Vagina (tissue), 2 donors: ENCODE measurements at regions not wholly inside any gene's neighbourhood (a gene's known extent, or its start where the extent isn't known, plus 50 kb on each side); places are given as distances from the start of the nearest gene placed in this dataset.

Experiments
- DNase-seq, 2 donors: peaks; one replicate each; pipeline ENCODE4 v3.0.0-alpha.2; 2017; ENCODE audit errors: extremely low spot score in 2 of 2
- H3K27ac ChIP-seq: fragments of 200-600 bp; sonication (generic); one replicate; pipeline ENCODE4 v1.5.1; 2019
- H3K27me3 ChIP-seq: fragments of 200-600 bp; sonication (generic); one replicate; pipeline ENCODE4 v1.5.1; 2019
- H3K36me3 ChIP-seq, 2 donors: fragments of 200-600 bp; sonication (generic); one replicate each; pipeline ENCODE4 v1.5.1; 2017 to 2019
- H3K4me1 ChIP-seq: fragments of 200-600 bp; sonication (generic); one replicate; pipeline ENCODE4 v1.5.1; 2019
- H3K4me3 ChIP-seq, 2 donors: fragments of 200-600 bp; sonication (generic); 1 replicate in 1 of 2; 2 replicates in 1 of 2; pipeline ENCODE4 v1.5.1; 2016 to 2019
- H3K9me3 ChIP-seq: fragments of 200-600 bp; sonication (generic); one replicate; pipeline ENCODE4 v1.5.1; 2019
- POLR2A ChIP-seq, 2 donors: fragments of 450-650 bp; IDR thresholded peaks; one replicate each; pipeline ENCODE4 v1.6.1; 2017; ENCODE audit warnings: antibody characterized with exemption in 2 of 2, mild to moderate bottlenecking in 2 of 2, moderate library complexity in 2 of 2
- POLR2AphosphoS5 ChIP-seq, 2 donors: sonication (generic); formaldehyde crosslinking; IDR thresholded peaks; one replicate each; pipeline ENCODE4 v1.9.0; 2017; ENCODE audit warnings: antibody characterized with exemption in 2 of 2, mild to moderate bottlenecking in 2 of 2, low read depth in 1 of 2; ENCODE audit not compliant: insufficient read depth in 1 of 2
- intact Hi-C: fragments of 100-400 bp; cut with DNase I; formaldehyde crosslinking; loops from one replicate; pipeline ENCODE4 v1.15.1; 2023
- TF ChIP-seq, protein P1 (sequence below), 3 experiments: fragments of 450-650 bp in 2 of 3; fragments of 200-600 bp in 1 of 3; sonication (generic) in 1 of 3; IDR thresholded peaks; one replicate each; pipeline ENCODE4 v1.5.1; 2017 to 2019; ENCODE audit warnings: antibody characterized with exemption in 3 of 3, mild to moderate bottlenecking in 2 of 3, moderate library complexity in 2 of 3

DNA sequence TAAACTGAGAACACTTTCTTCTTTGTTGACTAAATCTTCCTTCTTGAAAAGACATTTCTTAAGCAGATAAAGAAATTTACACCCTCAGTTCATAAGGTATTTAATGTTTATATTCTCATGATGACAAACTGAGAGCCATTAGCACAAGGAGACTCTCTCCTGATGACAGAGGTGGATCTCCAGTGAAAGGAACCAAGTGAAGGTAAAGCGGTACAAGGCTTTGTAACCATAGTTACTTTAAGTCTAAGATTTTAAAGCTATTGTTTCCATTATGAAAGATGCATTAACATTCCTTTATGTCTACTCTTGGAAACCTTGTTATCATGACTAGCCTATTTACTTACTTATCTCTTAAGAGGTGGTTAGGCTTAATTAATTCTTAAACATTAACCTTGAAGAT lies 737.1 kb downstream of the MECOM start:
- intact Hi-C loops = no loop called here
- H3K36me3 ChIP-seq = no peaks in the 10 kb centered on the region
- TF ChIP-seq POLR2A (IDR thresholded peaks at IDR 0.05) = no peak
- no peak for TF ChIP-seq POLR2AphosphoS5 (IDR thresholded peaks at IDR 0.05; ENCODE audit: insufficient read depth in 1 of 2, low read depth in 1 of 2)
- TF ChIP-seq, protein P1, sequence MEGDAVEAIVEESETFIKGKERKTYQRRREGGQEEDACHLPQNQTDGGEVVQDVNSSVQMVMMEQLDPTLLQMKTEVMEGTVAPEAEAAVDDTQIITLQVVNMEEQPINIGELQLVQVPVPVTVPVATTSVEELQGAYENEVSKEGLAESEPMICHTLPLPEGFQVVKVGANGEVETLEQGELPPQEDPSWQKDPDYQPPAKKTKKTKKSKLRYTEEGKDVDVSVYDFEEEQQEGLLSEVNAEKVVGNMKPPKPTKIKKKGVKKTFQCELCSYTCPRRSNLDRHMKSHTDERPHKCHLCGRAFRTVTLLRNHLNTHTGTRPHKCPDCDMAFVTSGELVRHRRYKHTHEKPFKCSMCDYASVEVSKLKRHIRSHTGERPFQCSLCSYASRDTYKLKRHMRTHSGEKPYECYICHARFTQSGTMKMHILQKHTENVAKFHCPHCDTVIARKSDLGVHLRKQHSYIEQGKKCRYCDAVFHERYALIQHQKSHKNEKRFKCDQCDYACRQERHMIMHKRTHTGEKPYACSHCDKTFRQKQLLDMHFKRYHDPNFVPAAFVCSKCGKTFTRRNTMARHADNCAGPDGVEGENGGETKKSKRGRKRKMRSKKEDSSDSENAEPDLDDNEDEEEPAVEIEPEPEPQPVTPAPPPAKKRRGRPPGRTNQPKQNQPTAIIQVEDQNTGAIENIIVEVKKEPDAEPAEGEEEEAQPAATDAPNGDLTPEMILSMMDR (IDR thresholded peaks at IDR 0.05) = no peak
- H3K27me3 ChIP-seq = no peaks in the 10 kb centered on the region
- no peaks in the 10 kb centered on the region for H3K4me1 ChIP-seq
- H3K27ac ChIP-seq = no peak overlapping the region
- DNase-seq = no peak
- no peak overlapping the region for H3K4me3 ChIP-seq
- no peaks in the 10 kb centered on the region for H3K9me3 ChIP-seq

DNA sequence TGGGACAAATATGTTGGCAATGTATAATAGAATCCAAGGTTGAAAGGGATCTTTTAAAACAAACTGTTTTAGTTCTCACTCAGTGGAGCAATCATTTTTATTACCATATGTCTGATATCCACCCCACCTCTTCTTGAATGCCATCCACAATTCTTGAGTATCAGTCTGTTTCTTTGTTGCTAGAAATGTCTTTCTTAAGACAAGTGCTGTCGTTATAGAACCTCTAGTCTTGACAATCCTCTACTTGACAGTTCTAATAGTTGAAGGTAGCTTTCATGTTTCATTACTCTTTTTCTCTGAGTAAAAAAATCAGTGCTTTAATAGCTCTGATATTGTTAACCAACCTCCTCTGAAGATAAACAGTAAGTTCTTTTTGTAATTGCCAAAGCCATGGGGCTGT lies 737.9 kb downstream of the MECOM start:
- H3K4me3 ChIP-seq = no peak overlapping the region
- no peaks in the 10 kb centered on the region for H3K4me1 ChIP-seq
- H3K27me3 ChIP-seq = no peaks in the 10 kb centered on the region
- TF ChIP-seq POLR2AphosphoS5 (IDR thresholded peaks at IDR 0.05; ENCODE audit: insufficient read depth in 1 of 2, low read depth in 1 of 2) = no peak
- no peak for TF ChIP-seq POLR2A (IDR thresholded peaks at IDR 0.05)
- TF ChIP-seq, protein P1 (IDR thresholded peaks at IDR 0.05) = no peak
- H3K27ac ChIP-seq = no peak overlapping the region
- DNase-seq = no peak
- no peaks in the 10 kb centered on the region for H3K9me3 ChIP-seq
- H3K36me3 ChIP-seq = no peaks in the 10 kb centered on the region
- intact Hi-C loops = no loop called here

DNA sequence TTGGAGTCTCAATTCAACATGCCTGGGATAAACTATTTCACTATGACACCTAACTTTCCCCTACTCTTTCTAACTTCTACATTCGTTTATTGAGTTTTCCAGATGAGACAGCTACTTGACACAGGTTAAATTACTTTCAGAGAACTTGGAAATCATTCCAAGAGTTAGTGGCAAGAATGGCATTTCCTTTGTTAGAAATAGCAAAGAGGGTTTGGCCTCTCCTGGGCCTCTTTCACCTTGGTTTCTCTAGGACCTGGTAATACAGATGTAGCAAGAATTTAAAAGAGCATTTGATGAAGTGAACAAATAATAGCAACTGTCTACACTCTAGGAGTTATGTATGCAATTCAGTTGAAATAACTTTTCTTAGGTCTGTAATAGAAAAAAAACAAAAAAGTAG lies 748.9 kb downstream of the MECOM start:
- TF ChIP-seq POLR2AphosphoS5 (IDR thresholded peaks at IDR 0.05; ENCODE audit: insufficient read depth in 1 of 2, low read depth in 1 of 2) (no peak), POLR2A (IDR thresholded peaks at IDR 0.05) (no peak)
- TF ChIP-seq, protein P1 (IDR thresholded peaks at IDR 0.05) = no peak
- Histone ChIP-seq H3K27me3 (no peaks in the 10 kb centered on the region), H3K4me1 (no peaks in the 10 kb centered on the region), H3K9me3 (no peaks in the 10 kb centered on the region), H3K27ac (no peak overlapping the region), H3K36me3 (no peaks in the 10 kb centered on the region), H3K4me3 (no peak overlapping the region)
- intact Hi-C loops = no loop called here
- no peak for DNase-seq

GRCh38 chr3:168909260-168909659 lies 754.3 kb downstream of the MECOM start:
- TF ChIP-seq POLR2AphosphoS5 (IDR thresholded peaks at IDR 0.05; ENCODE audit: insufficient read depth in 1 of 2, low read depth in 1 of 2) (no peak), POLR2A (IDR thresholded peaks at IDR 0.05) (no peak)
- TF ChIP-seq, protein P1 (IDR thresholded peaks at IDR 0.05) = no peak
- Histone ChIP-seq H3K36me3 (no peaks in the 10 kb centered on the region), H3K27ac (no peak overlapping the region), H3K4me3 (no peak overlapping the region), H3K27me3 (no peaks in the 10 kb centered on the region), H3K4me1 (no peaks in the 10 kb centered on the region), H3K9me3 (no peaks in the 10 kb centered on the region)
- intact Hi-C loops = no loop called here
- DNase-seq = no peak

- no peaks in the 10 kb centered on the region for H3K4me1 ChIP-seq
- DNase-seq = no peak
- no peak overlapping the region for H3K27ac ChIP-seq
- intact Hi-C loops = no loop called here
- H3K27me3 ChIP-seq = no peaks in the 10 kb centered on the region
- no peak overlapping the region for H3K4me3 ChIP-seq
- TF ChIP-seq POLR2AphosphoS5 (IDR thresholded peaks at IDR 0.05; ENCODE audit: insufficient read depth in 1 of 2, low read depth in 1 of 2) (no peak), POLR2A (IDR thresholded peaks at IDR 0.05) (no peak)
- TF ChIP-seq, protein P1 (IDR thresholded peaks at IDR 0.05) = no peak
- H3K9me3 ChIP-seq = no peaks in the 10 kb centered on the region
- H3K36me3 ChIP-seq = no peaks in the 10 kb centered on the region
These were observed 768.1 kb downstream of the MECOM start for GRCh38 chr3:168895419-168895818.
